SK-N-SH (cell line): ENCODE measurements at regions not wholly inside any gene's neighbourhood (a gene's known extent, or its start where the extent isn't known, plus 50 kb on each side); places are given as distances from the start of the nearest gene placed in this dataset.

Experiments
- CTCF ChIA-PET: fragments of 300-600, 350-600 bp; formaldehyde crosslinking; extraction: SDS; loops from one replicate; lab custom pipeline; 2021; lab: Yijun Ruan, JAX
- POLR2A ChIA-PET: fragments of 350-600 bp; sonication (Branson Sonifier 250); formaldehyde crosslinking; extraction: SDS; loops from one replicate; lab custom pipeline; 2020; ENCODE audit warnings: antibody characterized with exemption, inconsistent platforms; lab: Yijun Ruan, JAX
- DNase-seq: peaks from one replicate; pipeline ENCODE4 v3.0.0; 2012
- H2AFZ ChIP-seq: fragments of 200-600 bp; sonication (generic); 2 replicates; pipeline ENCODE4 v1.8.1; 2016; ENCODE audit warnings: antibody characterized with exemption, mild to moderate bottlenecking, low read depth
- H3F3A ChIP-seq: fragments of 200-600 bp; sonication (generic); replicated peaks from 2 replicates; pipeline ENCODE3; 2016; ENCODE audit warnings: antibody characterized with exemption, mild to moderate bottlenecking; ENCODE audit not compliant: insufficient read depth
- H3K27ac ChIP-seq, 2 experiments: fragments of 200-500 bp in 1 of 2; fragments of 200-600 bp in 1 of 2; sonication (Bioruptor generic) in 1 of 2; sonication (generic), shearing (Covaris generic) in 1 of 2; 2 replicates each; pipeline versions ENCODE4 v1.5.1 to v1.6.1; 2014 to 2016; ENCODE audit warnings: low read depth in 2 of 2, inconsistent platforms in 1 of 2, low read length in 1 of 2, mild to moderate bottlenecking in 1 of 2, mixed read lengths in 1 of 2
- H3K27me3 ChIP-seq: fragments of 200-600 bp; sonication (generic), shearing (Covaris generic); 2 replicates; pipeline ENCODE4 v1.6.1; 2016; ENCODE audit warnings: mixed run types; ENCODE audit not compliant: insufficient read depth
- H3K36me3 ChIP-seq, 2 experiments: fragments of 200-500 bp in 1 of 2; fragments of 200-600 bp in 1 of 2; sonication (Bioruptor generic) in 1 of 2; sonication (generic) in 1 of 2; replicated peaks in 1 of 2; 2 replicates each; pipeline versions ENCODE3 to v1.5.1; 2014 to 2016; ENCODE audit warnings: low read length in 1 of 2, mild to moderate bottlenecking in 1 of 2; ENCODE audit not compliant: insufficient read depth in 2 of 2, control insufficient read depth in 1 of 2
- H3K4me1 ChIP-seq, 2 experiments: fragments of 200-500 bp in 1 of 2; fragments of 200-600 bp in 1 of 2; sonication (Bioruptor generic) in 1 of 2; sonication (generic), shearing (Covaris generic) in 1 of 2; 2 replicates each; pipeline versions ENCODE4 v1.5.1 to v1.6.1; 2014 to 2016; ENCODE audit warnings: low read depth in 1 of 2, low read length in 1 of 2, mixed run types in 1 of 2; ENCODE audit not compliant: insufficient read depth in 2 of 2, control insufficient read depth in 1 of 2
- H3K4me2 ChIP-seq: fragments of 200-600 bp; sonication (generic), shearing (Covaris generic); 2 replicates; pipeline ENCODE4 v1.6.1; 2017; ENCODE audit warnings: mixed run types
- H3K4me3 ChIP-seq, 2 experiments: fragments of 200-500 bp in 1 of 2; fragments of 200-600 bp in 1 of 2; sonication (Bioruptor generic) in 1 of 2; sonication (generic), shearing (Covaris generic) in 1 of 2; 2 replicates each; pipeline versions ENCODE4 v1.5.1 to v1.8.1; 2014 to 2016; ENCODE audit warnings: low read depth in 2 of 2, inconsistent platforms in 1 of 2, low read length in 1 of 2, mild to moderate bottlenecking in 1 of 2, mixed read lengths in 1 of 2, moderate library complexity in 1 of 2
- H3K79me2 ChIP-seq: fragments of 200-600 bp; sonication (generic); 2 replicates; pipeline ENCODE4 v1.8.1; 2017; ENCODE audit warnings: mild to moderate bottlenecking; ENCODE audit not compliant: insufficient read depth
- H3K9ac ChIP-seq: fragments of 200-600 bp; sonication (generic); 2 replicates; pipeline ENCODE4 v1.6.1; 2017; ENCODE audit warnings: mixed run types
- H3K9me2 ChIP-seq: fragments of 200-600 bp; sonication (generic); 2 replicates; pipeline ENCODE4 v1.6.1; 2017; ENCODE audit warnings: mixed run types
- H3K9me3 ChIP-seq: fragments of 200-600 bp; sonication (generic); 2 replicates; pipeline ENCODE4 v1.6.1; 2017; ENCODE audit warnings: mixed run types, mild to moderate bottlenecking, moderate library complexity
- H4K20me1 ChIP-seq: fragments of 200-600 bp; sonication (generic); 2 replicates; pipeline ENCODE4 v1.6.1; 2017; ENCODE audit warnings: mild to moderate bottlenecking, mixed run types; ENCODE audit not compliant: insufficient read depth
- CHD2 ChIP-seq: fragments of 150-350 bp; IDR thresholded peaks from 2 replicates; pipeline ENCODE4 v1.6.1; 2018; ENCODE audit warnings: low read length; ENCODE audit not compliant: partially characterized antibody
- CTCF ChIP-seq: fragments of 200-600 bp; sonication (generic); IDR thresholded peaks from 2 replicates; pipeline ENCODE4 v1.6.1; 2017; ENCODE audit warnings: antibody characterized with exemption, mild to moderate bottlenecking, moderate library complexity
- ELF1 ChIP-seq: IDR thresholded peaks from 2 replicates; pipeline ENCODE4 v1.4.0; 2012
- EP300 ChIP-seq, 2 experiments: IDR thresholded peaks; 2 replicates each; pipeline versions ENCODE4 v1.4.0 to v1.6.1; 2012; ENCODE audit warnings: borderline replicate concordance in 1 of 2, low read depth in 1 of 2, low read length in 1 of 2
- FOSL2 ChIP-seq: IDR thresholded peaks from 2 replicates; pipeline ENCODE4 v1.4.0; 2012; ENCODE audit warnings: low read depth, mild to moderate bottlenecking, moderate library complexity, borderline replicate concordance
- FOXM1 ChIP-seq: IDR thresholded peaks from 2 replicates; pipeline ENCODE4 v1.4.0; 2012; ENCODE audit warnings: low read depth, mild to moderate bottlenecking
- GABPA ChIP-seq: IDR thresholded peaks from 2 replicates; pipeline ENCODE4 v1.4.0; 2012; ENCODE audit warnings: low read depth, mild to moderate bottlenecking
- MEF2A ChIP-seq: IDR thresholded peaks from 2 replicates; pipeline ENCODE4 v1.4.0; 2012; ENCODE audit warnings: low read depth, borderline replicate concordance
- NFIC ChIP-seq: IDR thresholded peaks from 2 replicates; pipeline ENCODE4 v1.4.0; 2012; ENCODE audit warnings: borderline replicate concordance
- NRF1 ChIP-seq: IDR thresholded peaks from 2 replicates; pipeline ENCODE4 v1.6.1; 2012; ENCODE audit warnings: low read depth, mild to moderate bottlenecking, low read length
- PBX3 ChIP-seq: IDR thresholded peaks from 2 replicates; pipeline ENCODE4; 2012
- POLR2AphosphoS5 ChIP-seq: IDR thresholded peaks from 2 replicates; pipeline ENCODE4 v1.6.1; 2012; ENCODE audit warnings: low read depth, low read length
- RCOR1 ChIP-seq: fragments of 150-350 bp; IDR thresholded peaks from 2 replicates; pipeline ENCODE4 v1.6.1; 2017; ENCODE audit warnings: antibody characterized with exemption, low read length
- RFX5 ChIP-seq: IDR thresholded peaks from 2 replicates; pipeline ENCODE4 v1.6.1; 2012; ENCODE audit warnings: mild to moderate bottlenecking, improper control_type of control experiment, low read length
- RXRA ChIP-seq: IDR thresholded peaks from 2 replicates; pipeline ENCODE4 v1.4.0; 2012; ENCODE audit warnings: low read depth, mild to moderate bottlenecking, borderline replicate concordance
- SMC3 ChIP-seq: IDR thresholded peaks from 2 replicates; pipeline ENCODE4 v1.6.1; 2012; ENCODE audit warnings: low read depth, low read length, improper control_type of control experiment
- TCF12 ChIP-seq: IDR thresholded peaks from 2 replicates; pipeline ENCODE4 v1.4.0; 2012
- USF1 ChIP-seq: IDR thresholded peaks from 2 replicates; pipeline ENCODE4 v1.4.0; 2012; ENCODE audit warnings: low read depth, borderline replicate concordance
- YY1 ChIP-seq: IDR thresholded peaks from 2 replicates; pipeline ENCODE4 v1.4.0; 2012; ENCODE audit warnings: low read depth, mild to moderate bottlenecking
- WGBS: methylation state at CpG from one replicate; pipeline ENCODE4 v1.1.6; 2017; ENCODE audit warnings: low lambda C conversion rate; 5-methylcytosine and 5-hydroxymethylcytosine counted together
- TF ChIP-seq, protein P1 (sequence below): IDR thresholded peaks from 2 replicates; pipeline ENCODE4 v1.4.0; 2012; ENCODE audit warnings: low read depth

GRCh38 chr1:76018045-76018444 is 56.5 kb upstream of the ST6GALNAC3 start (continued):
- peak; percentile 71; the same call in 1 of the 2 replicates for TF ChIP-seq POLR2AphosphoS5
- peak; percentile 94 for TF ChIP-seq PBX3
- TF ChIP-seq NFIC, result peak; percentile 43; the same call in 1 of the 2 replicates
- TF ChIP-seq, all 33 proteins: peak for 11

DNA sequence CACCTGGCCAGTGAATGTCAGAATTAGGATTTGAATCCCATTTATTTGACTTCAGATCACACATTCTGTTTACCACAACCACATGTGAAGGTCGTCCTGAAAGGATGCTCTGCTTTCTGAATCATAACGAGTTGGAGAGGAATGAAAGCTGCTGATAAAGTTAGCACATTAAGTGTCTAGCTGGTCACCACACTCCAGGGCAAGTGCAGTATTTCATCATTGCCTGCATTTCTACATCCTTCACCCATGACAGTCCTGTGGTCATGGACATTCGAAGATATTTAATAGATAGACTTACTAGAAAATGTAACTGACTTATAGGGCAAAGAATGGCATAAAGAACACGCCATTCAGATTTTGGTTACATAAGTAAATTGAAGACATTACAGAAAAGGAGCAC is 52.7 kb upstream of the ST6GALNAC3 start:
- Histone ChIP-seq H3K4me3 (no peak overlapping the region), H3K79me2 (no peaks in the 10 kb centered on the region), H3F3A (peaks cover 3% of the 10 kb centered on the region), H3K36me3 (no peaks in the 10 kb centered on the region), H2AFZ (no peak overlapping the region), H3K9me3 (no peaks in the 10 kb centered on the region), H4K20me1 (no peaks in the 10 kb centered on the region), H3K27ac (no peak overlapping the region), H3K4me2 (no peak overlapping the region), H3K9me2 (no peaks in the 10 kb centered on the region), H3K9ac (no peak overlapping the region), H3K27me3 (no peaks in the 10 kb centered on the region), H3K4me1 (peaks cover 0 to 5% of the 10 kb centered on the region in 2 experiments; a peak in 2 of 4 replicates)
- CTCF ChIA-PET, result interaction anchor here (1.0 kb wide), 1 partner anchor 9 kb away, joined by 4 read pairs; no protein-coding TSS in a partner anchor
- TF ChIP-seq CHD2, result no peak
- no peak for TF ChIP-seq POLR2AphosphoS5
- TF ChIP-seq USF1, result no peak
- TF ChIP-seq, protein P1, sequence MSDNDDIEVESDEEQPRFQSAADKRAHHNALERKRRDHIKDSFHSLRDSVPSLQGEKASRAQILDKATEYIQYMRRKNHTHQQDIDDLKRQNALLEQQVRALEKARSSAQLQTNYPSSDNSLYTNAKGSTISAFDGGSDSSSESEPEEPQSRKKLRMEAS, result no peak
- TF ChIP-seq NRF1, result no peak
- no peak for TF ChIP-seq ELF1
- TF ChIP-seq MEF2A, result no peak
- TF ChIP-seq FOXM1, result no peak
- TF ChIP-seq RXRA, result no peak
- no peak for TF ChIP-seq SMC3
- TF ChIP-seq RFX5, result no peak
- no peak for TF ChIP-seq RCOR1
- TF ChIP-seq EP300 (IDR thresholded peaks at IDR 0.05; ENCODE audit: borderline replicate concordance in 1 of 2, low read depth in 1 of 2, low read length in 1 of 2), result no peak
- no peak for TF ChIP-seq YY1
- no peak for TF ChIP-seq GABPA
- no peak for TF ChIP-seq PBX3
- TF ChIP-seq FOSL2, result no peak
- no peak for TF ChIP-seq TCF12
- TF ChIP-seq CTCF, result no peak
- no peak for DNase-seq
- POLR2A ChIA-PET, result no interaction called here
- 54% methylated on average over 4 of the region's 4 CpGs for WGBS
